ENCODE measurements at regions not wholly inside any gene's neighbourhood (a gene's known extent, or its start where the extent isn't known, plus 50 kb on each side); places are given as distances from the start of the nearest gene placed in this dataset.

GRCh38 chr5:124232515-124232914, 513.9 kb downstream of the ZNF608 start:
- TF ChIP-seq IKZF3 (tag by site-specific recombination; IDR thresholded peaks at IDR 0.05) (no peak), ZNF658 (tag by site-specific recombination; IDR thresholded peaks at IDR 0.05) (no peak), CTCF (tag by site-specific recombination; IDR thresholded peaks at IDR 0.05) (no peak), ZNF18 (tag by site-specific recombination; IDR thresholded peaks at IDR 0.05) (no peak), ZFHX2 (tag by site-specific recombination; conservative IDR thresholded peaks at IDR 0.05) (no peak)

Measured in HEK293 (cell line).